A673 (cell line): ENCODE measurements at regions not wholly inside any gene's neighbourhood (a gene's known extent, or its start where the extent isn't known, plus 50 kb on each side); places are given as distances from the start of the nearest gene placed in this dataset.

Experiments used
- BruUV-seq: library from RNA; stranded (reverse); fragments of 400-500 nt; replicated peaks from 2 replicates; lab custom pipeline; 2021; lab: Mats Ljungman, UMichigan
- CTCF ChIA-PET: fragments of 300-600 bp; sonication (Branson Sonifier 250); formaldehyde crosslinking; loops from one replicate; lab custom pipeline; 2022; ENCODE audit warnings: antibody characterized with exemption; lab: Charles Lee
- POLR2A ChIA-PET: fragments of 300-600 bp; sonication (Branson Sonifier 250); formaldehyde crosslinking; loops from one replicate; lab custom pipeline; 2022; ENCODE audit warnings: antibody characterized with exemption; ENCODE audit not compliant: low non-redundant PET; lab: Charles Lee
- DNase-seq: peaks from one replicate; pipeline ENCODE4 v3.0.0-alpha.2; 2015; ENCODE audit warnings: low spot score
- H3K27ac ChIP-seq: fragments of 200-600 bp; sonication (generic); 2 replicates; pipeline ENCODE4 v1.5.1; 2016; ENCODE audit warnings: mixed run types, low read depth, mild to moderate bottlenecking, mixed read lengths, antibody characterized with exemption, low read length; ENCODE audit not compliant: poor library complexity, severe bottlenecking
- H3K27me3 ChIP-seq: fragments of 200-600 bp; sonication (generic); replicated peaks from 2 replicates; pipeline ENCODE4 v1.6.1; 2017; ENCODE audit warnings: mixed run types, low read depth, mild to moderate bottlenecking, mixed read lengths, antibody characterized with exemption, low read length; ENCODE audit not compliant: insufficient read depth, poor library complexity
- H3K36me3 ChIP-seq: fragments of 200-600 bp; sonication (generic); 2 replicates; pipeline ENCODE4 v1.6.1; 2016; ENCODE audit warnings: mixed run types, mild to moderate bottlenecking, mixed read lengths, antibody characterized with exemption, low read length; ENCODE audit not compliant: insufficient read depth, poor library complexity, severe bottlenecking
- H3K4me1 ChIP-seq: fragments of 200-600 bp; sonication (generic); 2 replicates; pipeline ENCODE4 v1.6.1; 2017; ENCODE audit warnings: mixed run types, mild to moderate bottlenecking, mixed read lengths, antibody characterized with exemption, low read length; ENCODE audit not compliant: insufficient read depth, poor library complexity, severe bottlenecking
- H3K4me3 ChIP-seq: fragments of 200-600 bp; sonication (generic); 2 replicates; pipeline ENCODE4 v1.5.1; 2016; ENCODE audit warnings: low read depth, mixed run types, mild to moderate bottlenecking, mixed read lengths, low read length; ENCODE audit not compliant: poor library complexity, severe bottlenecking
- H3K9me3 ChIP-seq: fragments of 200-600 bp; sonication (generic); 2 replicates; pipeline ENCODE4 v1.6.1; 2016; ENCODE audit warnings: mixed run types, low read depth, mild to moderate bottlenecking, mixed read lengths, antibody characterized with exemption, low read length; ENCODE audit not compliant: poor library complexity, severe bottlenecking
- EZH2 ChIP-seq: fragments of 200-600 bp; sonication (generic); IDR thresholded peaks from 2 replicates; pipeline ENCODE4 v1.6.1; 2017; ENCODE audit warnings: borderline replicate concordance, low read depth, mild to moderate bottlenecking, mixed read lengths, antibody characterized with exemption, low read length; ENCODE audit not compliant: poor library complexity, severe bottlenecking
- intact Hi-C: fragments of 100-400 bp; cut with micrococcal nuclease; formaldehyde crosslinking; loops from one replicate; pipeline ENCODE4 v1.10.0; 2022; ENCODE audit not compliant: unreplicated experiment
- TF ChIP-seq, protein P1 (sequence below): fragments of 300-800, 200-600 bp; sonication (generic); conservative IDR thresholded peaks from 2 replicates; pipeline ENCODE4 v1.5.1; 2017; ENCODE audit warnings: low read depth, mild to moderate bottlenecking, antibody characterized with exemption, low read length, moderate library complexity, mixed read lengths

DNA sequence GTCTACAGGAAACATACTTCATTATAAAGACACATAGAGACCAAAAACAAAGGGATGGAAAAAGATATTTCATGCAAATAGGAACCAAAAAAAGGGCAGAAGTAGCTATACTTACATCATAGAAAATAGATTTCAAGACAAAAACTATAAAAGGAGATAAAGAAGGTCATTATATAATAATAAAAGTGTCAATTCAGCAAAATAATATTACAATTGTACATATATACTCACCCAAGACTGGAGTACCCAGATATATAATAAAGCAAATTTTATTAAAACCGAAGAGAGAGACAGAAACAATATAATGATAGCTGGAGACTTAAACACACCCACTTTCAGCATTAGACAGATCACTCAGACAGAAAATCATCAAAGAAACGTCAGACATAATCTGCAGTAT lies 546.3 kb downstream of the PRDM9 start:
- ChIA-PET CTCF (no interaction called here), POLR2A (no interaction called here)
- no TSS peak for BruUV-seq
- H3K27ac ChIP-seq = no peak overlapping the region
- intact Hi-C loops = no loop called here
- no peaks in the 10 kb centered on the region for H3K4me1 ChIP-seq
- TF ChIP-seq EZH2 = no peak
- TF ChIP-seq, protein P1, sequence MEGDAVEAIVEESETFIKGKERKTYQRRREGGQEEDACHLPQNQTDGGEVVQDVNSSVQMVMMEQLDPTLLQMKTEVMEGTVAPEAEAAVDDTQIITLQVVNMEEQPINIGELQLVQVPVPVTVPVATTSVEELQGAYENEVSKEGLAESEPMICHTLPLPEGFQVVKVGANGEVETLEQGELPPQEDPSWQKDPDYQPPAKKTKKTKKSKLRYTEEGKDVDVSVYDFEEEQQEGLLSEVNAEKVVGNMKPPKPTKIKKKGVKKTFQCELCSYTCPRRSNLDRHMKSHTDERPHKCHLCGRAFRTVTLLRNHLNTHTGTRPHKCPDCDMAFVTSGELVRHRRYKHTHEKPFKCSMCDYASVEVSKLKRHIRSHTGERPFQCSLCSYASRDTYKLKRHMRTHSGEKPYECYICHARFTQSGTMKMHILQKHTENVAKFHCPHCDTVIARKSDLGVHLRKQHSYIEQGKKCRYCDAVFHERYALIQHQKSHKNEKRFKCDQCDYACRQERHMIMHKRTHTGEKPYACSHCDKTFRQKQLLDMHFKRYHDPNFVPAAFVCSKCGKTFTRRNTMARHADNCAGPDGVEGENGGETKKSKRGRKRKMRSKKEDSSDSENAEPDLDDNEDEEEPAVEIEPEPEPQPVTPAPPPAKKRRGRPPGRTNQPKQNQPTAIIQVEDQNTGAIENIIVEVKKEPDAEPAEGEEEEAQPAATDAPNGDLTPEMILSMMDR = no peak
- H3K27me3 ChIP-seq = no peaks in the 10 kb centered on the region
- no peak overlapping the region for H3K4me3 ChIP-seq
- no peaks in the 10 kb centered on the region for H3K36me3 ChIP-seq
- no peak for DNase-seq
- H3K9me3 ChIP-seq = no peaks in the 10 kb centered on the region

DNA sequence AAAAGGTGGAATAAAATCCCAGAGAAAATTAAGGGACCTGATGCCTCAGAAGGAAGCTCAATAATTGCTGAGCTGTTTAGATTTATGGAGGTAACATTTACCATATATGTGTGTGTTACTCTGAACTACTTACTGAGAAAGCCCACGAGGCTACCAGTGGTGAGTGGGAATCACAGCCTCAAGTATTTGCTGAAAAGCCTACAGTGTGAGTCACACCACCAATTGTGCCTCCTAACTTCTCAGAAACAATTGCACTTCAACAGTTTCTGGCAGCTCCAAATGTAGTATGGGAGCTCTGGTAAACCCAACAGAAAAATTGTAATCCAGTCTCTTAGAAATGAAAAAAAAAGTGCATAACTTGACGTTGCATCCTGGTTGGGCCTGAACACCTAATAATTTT lies 551.6 kb downstream of the PRDM9 start:
- TF ChIP-seq, protein P1 = no peak
- TF ChIP-seq EZH2 = no peak
- DNase-seq = no peak
- POLR2A ChIA-PET = no interaction called here

DNA sequence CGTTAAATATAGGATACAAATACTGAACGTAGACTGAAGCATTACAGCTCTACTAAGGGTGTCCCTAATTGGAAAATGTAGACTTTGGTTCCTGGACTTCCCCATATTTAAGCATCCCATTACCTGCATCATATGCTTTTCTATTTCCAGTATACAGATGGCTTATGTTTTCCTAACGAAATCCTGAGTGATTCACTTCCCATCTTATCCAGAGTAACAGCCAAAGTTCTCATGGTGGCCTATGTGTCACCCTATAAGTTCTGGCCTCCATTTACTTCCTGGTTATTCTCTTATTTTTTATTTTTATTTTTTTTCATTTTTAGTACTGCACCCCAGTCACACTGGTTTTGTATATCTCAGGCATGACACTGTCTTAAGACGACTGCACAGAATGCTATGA lies 552.3 kb downstream of the PRDM9 start:
- Histone ChIP-seq H3K4me1 (no peaks in the 10 kb centered on the region), H3K4me3 (no peak overlapping the region), H3K27me3 (no peaks in the 10 kb centered on the region), H3K9me3 (no peaks in the 10 kb centered on the region), H3K36me3 (no peaks in the 10 kb centered on the region), H3K27ac (no peak overlapping the region)
- no peak for TF ChIP-seq EZH2
- TF ChIP-seq, protein P1 = no peak
- intact Hi-C loops = no loop called here
- ChIA-PET CTCF (no interaction called here), POLR2A (no interaction called here)
- DNase-seq = no peak
- no TSS peak for BruUV-seq

More for the DNA sequence above, 551.6 kb downstream of the PRDM9 start:
- intact Hi-C loops = no loop called here
- Histone ChIP-seq H3K4me3 (no peak overlapping the region), H3K4me1 (no peaks in the 10 kb centered on the region), H3K9me3 (no peaks in the 10 kb centered on the region), H3K36me3 (no peaks in the 10 kb centered on the region), H3K27me3 (no peaks in the 10 kb centered on the region), H3K27ac (no peak overlapping the region)
- CTCF ChIA-PET = no interaction called here
- no TSS peak for BruUV-seq
